SK-N-SH (cell line): ENCODE measurements at regions not wholly inside any gene's neighbourhood (a gene's known extent, or its start where the extent isn't known, plus 50 kb on each side); places are given as distances from the start of the nearest gene placed in this dataset.
"Not testable (repeated sequence)": the region's sequence is repeated elsewhere in the genome, so short reads cannot be mapped to it uniquely, and the experiment has no call there.

Source experiments
- CTCF ChIA-PET: fragments of 300-600, 350-600 bp; formaldehyde crosslinking; extraction: SDS; loops from one replicate; lab custom pipeline; 2021; lab: Yijun Ruan, JAX
- POLR2A ChIA-PET: fragments of 350-600 bp; sonication (Branson Sonifier 250); formaldehyde crosslinking; extraction: SDS; loops from one replicate; lab custom pipeline; 2020; ENCODE audit warnings: antibody characterized with exemption, inconsistent platforms; lab: Yijun Ruan, JAX
- DNase-seq: peaks from one replicate; pipeline ENCODE4 v3.0.0; 2012
- H2AFZ ChIP-seq: fragments of 200-600 bp; sonication (generic); 2 replicates; pipeline ENCODE4 v1.8.1; 2016; ENCODE audit warnings: antibody characterized with exemption, mild to moderate bottlenecking, low read depth
- H3F3A ChIP-seq: fragments of 200-600 bp; sonication (generic); replicated peaks from 2 replicates; pipeline ENCODE3; 2016; ENCODE audit warnings: antibody characterized with exemption, mild to moderate bottlenecking; ENCODE audit not compliant: insufficient read depth
- H3K27ac ChIP-seq, 2 experiments: fragments of 200-500 bp in 1 of 2; fragments of 200-600 bp in 1 of 2; sonication (Bioruptor generic) in 1 of 2; sonication (generic), shearing (Covaris generic) in 1 of 2; 2 replicates each; pipeline versions ENCODE4 v1.5.1 to v1.6.1; 2014 to 2016; ENCODE audit warnings: low read depth in 2 of 2, inconsistent platforms in 1 of 2, low read length in 1 of 2, mild to moderate bottlenecking in 1 of 2, mixed read lengths in 1 of 2
- H3K27me3 ChIP-seq: fragments of 200-600 bp; sonication (generic), shearing (Covaris generic); 2 replicates; pipeline ENCODE4 v1.6.1; 2016; ENCODE audit warnings: mixed run types; ENCODE audit not compliant: insufficient read depth
- H3K36me3 ChIP-seq, 2 experiments: fragments of 200-500 bp in 1 of 2; fragments of 200-600 bp in 1 of 2; sonication (Bioruptor generic) in 1 of 2; sonication (generic) in 1 of 2; replicated peaks in 1 of 2; 2 replicates each; pipeline versions ENCODE3 to v1.5.1; 2014 to 2016; ENCODE audit warnings: low read length in 1 of 2, mild to moderate bottlenecking in 1 of 2; ENCODE audit not compliant: insufficient read depth in 2 of 2, control insufficient read depth in 1 of 2
- H3K4me1 ChIP-seq, 2 experiments: fragments of 200-500 bp in 1 of 2; fragments of 200-600 bp in 1 of 2; sonication (Bioruptor generic) in 1 of 2; sonication (generic), shearing (Covaris generic) in 1 of 2; 2 replicates each; pipeline versions ENCODE4 v1.5.1 to v1.6.1; 2014 to 2016; ENCODE audit warnings: low read depth in 1 of 2, low read length in 1 of 2, mixed run types in 1 of 2; ENCODE audit not compliant: insufficient read depth in 2 of 2, control insufficient read depth in 1 of 2
- H3K4me2 ChIP-seq: fragments of 200-600 bp; sonication (generic), shearing (Covaris generic); 2 replicates; pipeline ENCODE4 v1.6.1; 2017; ENCODE audit warnings: mixed run types
- H3K4me3 ChIP-seq, 2 experiments: fragments of 200-500 bp in 1 of 2; fragments of 200-600 bp in 1 of 2; sonication (Bioruptor generic) in 1 of 2; sonication (generic), shearing (Covaris generic) in 1 of 2; 2 replicates each; pipeline versions ENCODE4 v1.5.1 to v1.8.1; 2014 to 2016; ENCODE audit warnings: low read depth in 2 of 2, inconsistent platforms in 1 of 2, low read length in 1 of 2, mild to moderate bottlenecking in 1 of 2, mixed read lengths in 1 of 2, moderate library complexity in 1 of 2
- H3K79me2 ChIP-seq: fragments of 200-600 bp; sonication (generic); 2 replicates; pipeline ENCODE4 v1.8.1; 2017; ENCODE audit warnings: mild to moderate bottlenecking; ENCODE audit not compliant: insufficient read depth
- H3K9ac ChIP-seq: fragments of 200-600 bp; sonication (generic); 2 replicates; pipeline ENCODE4 v1.6.1; 2017; ENCODE audit warnings: mixed run types
- H3K9me2 ChIP-seq: fragments of 200-600 bp; sonication (generic); 2 replicates; pipeline ENCODE4 v1.6.1; 2017; ENCODE audit warnings: mixed run types
- H3K9me3 ChIP-seq: fragments of 200-600 bp; sonication (generic); 2 replicates; pipeline ENCODE4 v1.6.1; 2017; ENCODE audit warnings: mixed run types, mild to moderate bottlenecking, moderate library complexity
- H4K20me1 ChIP-seq: fragments of 200-600 bp; sonication (generic); 2 replicates; pipeline ENCODE4 v1.6.1; 2017; ENCODE audit warnings: mild to moderate bottlenecking, mixed run types; ENCODE audit not compliant: insufficient read depth
- CHD2 ChIP-seq: fragments of 150-350 bp; IDR thresholded peaks from 2 replicates; pipeline ENCODE4 v1.6.1; 2018; ENCODE audit warnings: low read length; ENCODE audit not compliant: partially characterized antibody
- ELF1 ChIP-seq: IDR thresholded peaks from 2 replicates; pipeline ENCODE4 v1.4.0; 2012
- EP300 ChIP-seq, 2 experiments: IDR thresholded peaks; 2 replicates each; pipeline versions ENCODE4 v1.4.0 to v1.6.1; 2012; ENCODE audit warnings: borderline replicate concordance in 1 of 2, low read depth in 1 of 2, low read length in 1 of 2
- EZH2phosphoT487 ChIP-seq: fragments of 200-600 bp; sonication (generic); IDR thresholded peaks from 2 replicates; pipeline ENCODE4 v1.6.1; 2017; ENCODE audit warnings: low read depth, mixed run types, mild to moderate bottlenecking, antibody characterized with exemption, moderate library complexity, borderline replicate concordance
- FOXJ3 ChIP-seq: sonication (generic); formaldehyde crosslinking; IDR thresholded peaks from 2 replicates; pipeline ENCODE4 v1.5.1; 2020; ENCODE audit warnings: mild to moderate bottlenecking, missing genetic modification reagents
- MEF2A ChIP-seq: IDR thresholded peaks from 2 replicates; pipeline ENCODE4 v1.4.0; 2012; ENCODE audit warnings: low read depth, borderline replicate concordance
- MXI1 ChIP-seq: IDR thresholded peaks from 2 replicates; pipeline ENCODE4 v1.6.1; 2012; ENCODE audit warnings: mild to moderate bottlenecking, low read depth, low read length, improper control_type of control experiment
- NRF1 ChIP-seq: IDR thresholded peaks from 2 replicates; pipeline ENCODE4 v1.6.1; 2012; ENCODE audit warnings: low read depth, mild to moderate bottlenecking, low read length
- RAD21 ChIP-seq: IDR thresholded peaks from 2 replicates; pipeline ENCODE4 v1.6.1; 2012; ENCODE audit warnings: mild to moderate bottlenecking, low read length
- RFX5 ChIP-seq: IDR thresholded peaks from 2 replicates; pipeline ENCODE4 v1.6.1; 2012; ENCODE audit warnings: mild to moderate bottlenecking, improper control_type of control experiment, low read length
- RXRA ChIP-seq: IDR thresholded peaks from 2 replicates; pipeline ENCODE4 v1.4.0; 2012; ENCODE audit warnings: low read depth, mild to moderate bottlenecking, borderline replicate concordance
- TEAD4 ChIP-seq: IDR thresholded peaks from 2 replicates; pipeline ENCODE4 v1.4.0; 2012; ENCODE audit warnings: mild to moderate bottlenecking, borderline replicate concordance; ENCODE audit not compliant: insufficient read depth
- WGBS: methylation state at CpG from one replicate; pipeline ENCODE4 v1.1.6; 2017; ENCODE audit warnings: low lambda C conversion rate; 5-methylcytosine and 5-hydroxymethylcytosine counted together
- TF ChIP-seq, protein P1 (sequence below): IDR thresholded peaks from 2 replicates; pipeline ENCODE4; 2012
- TF ChIP-seq, protein P2 (sequence below): IDR thresholded peaks from 2 replicates; pipeline ENCODE4 v1.4.0; 2012; ENCODE audit warnings: low read depth, borderline replicate concordance
- TF ChIP-seq, protein P3 (sequence below): fragments of 150-350 bp; IDR thresholded peaks from 2 replicates; pipeline ENCODE4 v1.6.1; 2016; ENCODE audit warnings: mild to moderate bottlenecking, low read depth, low read length
- TF ChIP-seq, protein P4 (sequence below): fragments of 150-350 bp; IDR thresholded peaks from 2 replicates; pipeline ENCODE4 v1.6.1; 2017; ENCODE audit warnings: antibody characterized with exemption, low read length, low read depth, borderline replicate concordance

DNA sequence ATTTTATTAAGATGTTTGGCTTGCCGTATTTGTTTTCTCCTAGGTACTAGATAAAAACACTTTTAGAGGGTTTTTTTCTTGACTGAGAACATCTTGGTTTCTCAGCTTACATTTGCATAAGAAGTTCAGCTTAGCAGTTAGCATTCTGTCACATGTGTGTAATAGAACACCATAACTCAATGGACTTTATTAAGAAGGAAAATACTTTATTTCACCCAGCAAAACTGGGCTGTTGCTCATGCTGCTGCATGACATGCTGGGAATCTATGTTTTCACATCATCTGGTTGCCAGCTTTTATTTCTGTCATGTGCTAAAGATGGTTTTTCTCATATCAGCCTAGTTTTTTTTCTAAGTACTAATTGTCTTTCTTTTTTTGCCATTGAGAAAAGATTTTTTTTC, 144.6 kb downstream of the UTRN start:
- no peaks in the 10 kb centered on the region for H3K9me3 ChIP-seq
- H3K27me3 ChIP-seq: no peaks in the 10 kb centered on the region
- no peak overlapping the region for H3K4me3 ChIP-seq
- H4K20me1 ChIP-seq: no peaks in the 10 kb centered on the region
- POLR2A ChIA-PET: no interaction called here
- H3K9me2 ChIP-seq: no peaks in the 10 kb centered on the region
- CTCF ChIA-PET: interaction anchor here (0.6 to 1.2 kb wide), 2 partner anchors 8 kb away, joined by 3 to 4 read pairs; no protein-coding TSS in a partner anchor
- WGBS: 11% methylated on average over 1 of the region's 1 CpG
- H3K4me1 ChIP-seq: no peaks in the 10 kb centered on the region; a peak in 1 of 4 replicates
- no peak overlapping the region for H2AFZ ChIP-seq
- no peaks in the 10 kb centered on the region for H3K79me2 ChIP-seq
- no peak overlapping the region for H3K27ac ChIP-seq
- no peak overlapping the region for H3K4me2 ChIP-seq
- no peak overlapping the region for H3K9ac ChIP-seq
- no peak for DNase-seq
- peaks cover 7 to 18% of the 10 kb centered on the region in 2 experiments for H3K36me3 ChIP-seq
- peaks cover 4% of the 10 kb centered on the region for H3F3A ChIP-seq
- TF ChIP-seq, protein P1, sequence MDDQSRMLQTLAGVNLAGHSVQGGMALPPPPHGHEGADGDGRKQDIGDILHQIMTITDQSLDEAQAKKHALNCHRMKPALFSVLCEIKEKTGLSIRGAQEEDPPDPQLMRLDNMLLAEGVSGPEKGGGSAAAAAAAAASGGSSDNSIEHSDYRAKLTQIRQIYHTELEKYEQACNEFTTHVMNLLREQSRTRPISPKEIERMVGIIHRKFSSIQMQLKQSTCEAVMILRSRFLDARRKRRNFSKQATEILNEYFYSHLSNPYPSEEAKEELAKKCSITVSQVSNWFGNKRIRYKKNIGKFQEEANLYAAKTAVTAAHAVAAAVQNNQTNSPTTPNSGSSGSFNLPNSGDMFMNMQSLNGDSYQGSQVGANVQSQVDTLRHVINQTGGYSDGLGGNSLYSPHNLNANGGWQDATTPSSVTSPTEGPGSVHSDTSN: no peak
- TF ChIP-seq ELF1: no peak
- TF ChIP-seq, protein P2, sequence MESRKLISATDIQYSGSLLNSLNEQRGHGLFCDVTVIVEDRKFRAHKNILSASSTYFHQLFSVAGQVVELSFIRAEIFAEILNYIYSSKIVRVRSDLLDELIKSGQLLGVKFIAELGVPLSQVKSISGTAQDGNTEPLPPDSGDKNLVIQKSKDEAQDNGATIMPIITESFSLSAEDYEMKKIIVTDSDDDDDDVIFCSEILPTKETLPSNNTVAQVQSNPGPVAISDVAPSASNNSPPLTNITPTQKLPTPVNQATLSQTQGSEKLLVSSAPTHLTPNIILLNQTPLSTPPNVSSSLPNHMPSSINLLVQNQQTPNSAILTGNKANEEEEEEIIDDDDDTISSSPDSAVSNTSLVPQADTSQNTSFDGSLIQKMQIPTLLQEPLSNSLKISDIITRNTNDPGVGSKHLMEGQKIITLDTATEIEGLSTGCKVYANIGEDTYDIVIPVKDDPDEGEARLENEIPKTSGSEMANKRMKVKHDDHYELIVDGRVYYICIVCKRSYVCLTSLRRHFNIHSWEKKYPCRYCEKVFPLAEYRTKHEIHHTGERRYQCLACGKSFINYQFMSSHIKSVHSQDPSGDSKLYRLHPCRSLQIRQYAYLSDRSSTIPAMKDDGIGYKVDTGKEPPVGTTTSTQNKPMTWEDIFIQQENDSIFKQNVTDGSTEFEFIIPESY: no peak
- TF ChIP-seq EP300 (IDR thresholded peaks at IDR 0.05; ENCODE audit: borderline replicate concordance in 1 of 2, low read depth in 1 of 2, low read length in 1 of 2): no peak
- TF ChIP-seq, protein P3, sequence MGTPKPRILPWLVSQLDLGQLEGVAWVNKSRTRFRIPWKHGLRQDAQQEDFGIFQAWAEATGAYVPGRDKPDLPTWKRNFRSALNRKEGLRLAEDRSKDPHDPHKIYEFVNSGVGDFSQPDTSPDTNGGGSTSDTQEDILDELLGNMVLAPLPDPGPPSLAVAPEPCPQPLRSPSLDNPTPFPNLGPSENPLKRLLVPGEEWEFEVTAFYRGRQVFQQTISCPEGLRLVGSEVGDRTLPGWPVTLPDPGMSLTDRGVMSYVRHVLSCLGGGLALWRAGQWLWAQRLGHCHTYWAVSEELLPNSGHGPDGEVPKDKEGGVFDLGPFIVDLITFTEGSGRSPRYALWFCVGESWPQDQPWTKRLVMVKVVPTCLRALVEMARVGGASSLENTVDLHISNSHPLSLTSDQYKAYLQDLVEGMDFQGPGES: no peak
- TF ChIP-seq MEF2A: no peak
- TF ChIP-seq RFX5: no peak
- TF ChIP-seq, protein P4, sequence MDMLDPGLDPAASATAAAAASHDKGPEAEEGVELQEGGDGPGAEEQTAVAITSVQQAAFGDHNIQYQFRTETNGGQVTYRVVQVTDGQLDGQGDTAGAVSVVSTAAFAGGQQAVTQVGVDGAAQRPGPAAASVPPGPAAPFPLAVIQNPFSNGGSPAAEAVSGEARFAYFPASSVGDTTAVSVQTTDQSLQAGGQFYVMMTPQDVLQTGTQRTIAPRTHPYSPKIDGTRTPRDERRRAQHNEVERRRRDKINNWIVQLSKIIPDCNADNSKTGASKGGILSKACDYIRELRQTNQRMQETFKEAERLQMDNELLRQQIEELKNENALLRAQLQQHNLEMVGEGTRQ: no peak
- TF ChIP-seq MXI1: no peak
- no peak for TF ChIP-seq FOXJ3 (CRISPR knock-in tag)
- no peak for TF ChIP-seq RXRA
- TF ChIP-seq TEAD4: no peak
- TF ChIP-seq EZH2phosphoT487: no peak
- TF ChIP-seq CHD2: no peak
- TF ChIP-seq NRF1: no peak
- no peak for TF ChIP-seq RAD21

DNA sequence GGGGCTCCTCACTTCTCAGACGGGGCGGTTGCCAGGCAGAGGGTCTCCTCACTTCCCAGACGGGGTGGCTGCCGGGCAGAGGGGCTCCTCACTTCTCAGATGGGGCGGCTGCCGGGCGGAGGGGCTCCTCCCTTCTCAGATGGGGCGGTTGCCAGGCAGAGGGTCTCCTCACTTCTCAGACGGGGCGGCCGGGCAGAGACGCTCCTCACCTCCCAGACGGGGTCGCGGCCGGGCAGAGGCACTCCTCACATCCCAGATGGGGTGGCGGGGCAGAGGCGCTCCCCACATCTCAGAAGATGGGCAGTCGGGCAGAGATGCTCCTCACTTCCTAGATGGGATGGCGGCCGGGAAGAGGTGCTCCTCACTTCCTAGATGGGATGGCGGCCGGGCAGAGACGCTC, 148.3 kb downstream of the UTRN start:
- H3K36me3 ChIP-seq: peaks cover 12% of the 10 kb centered on the region in 2 experiments
- H3K9ac ChIP-seq, CTCF ChIA-PET, H3F3A ChIP-seq, POLR2A ChIA-PET, H3K27ac ChIP-seq, H3K4me2 ChIP-seq, H4K20me1 ChIP-seq, H3K27me3 ChIP-seq, H3K9me3 ChIP-seq, H2AFZ ChIP-seq, DNase-seq, H3K79me2 ChIP-seq, H3K4me3 ChIP-seq, H3K4me1 ChIP-seq, H3K9me2 ChIP-seq: not testable (repeated sequence)
- no CpG with 5 or more reads among the region's 24 CpGs for WGBS
